ENCODE measurements at regions not wholly inside any gene's neighbourhood (a gene's known extent, or its start where the extent isn't known, plus 50 kb on each side); places are given as distances from the start of the nearest gene placed in this dataset.
"Not testable (repeated sequence)": the region's sequence is repeated elsewhere in the genome, so short reads cannot be mapped to it uniquely, and the experiment has no call there.

DNA sequence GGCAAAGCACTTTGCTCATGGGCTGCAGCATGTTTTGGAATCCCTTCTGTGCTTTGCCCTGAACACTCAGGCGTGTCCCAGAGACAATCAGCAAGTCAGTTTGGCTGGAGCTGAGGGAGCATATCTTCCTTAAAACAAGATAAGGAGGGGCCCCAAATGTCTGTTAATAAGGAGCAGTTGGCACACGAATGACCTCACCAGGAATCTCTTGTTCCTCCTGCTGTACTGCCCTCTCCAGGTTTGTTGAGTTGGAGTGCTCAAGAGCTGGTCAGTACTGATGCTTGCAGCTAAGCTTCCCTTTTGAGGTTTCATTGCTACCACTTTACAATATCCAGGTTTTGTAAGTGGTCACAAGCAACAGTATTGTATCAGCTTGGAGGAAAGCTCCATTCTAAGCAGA lies 101.3 kb upstream of the EGFLAM start:
- ATAC-seq (no peak), DNase-seq (no peak)
- intact Hi-C loops (cut with DNase I), result no loop called here

DNA sequence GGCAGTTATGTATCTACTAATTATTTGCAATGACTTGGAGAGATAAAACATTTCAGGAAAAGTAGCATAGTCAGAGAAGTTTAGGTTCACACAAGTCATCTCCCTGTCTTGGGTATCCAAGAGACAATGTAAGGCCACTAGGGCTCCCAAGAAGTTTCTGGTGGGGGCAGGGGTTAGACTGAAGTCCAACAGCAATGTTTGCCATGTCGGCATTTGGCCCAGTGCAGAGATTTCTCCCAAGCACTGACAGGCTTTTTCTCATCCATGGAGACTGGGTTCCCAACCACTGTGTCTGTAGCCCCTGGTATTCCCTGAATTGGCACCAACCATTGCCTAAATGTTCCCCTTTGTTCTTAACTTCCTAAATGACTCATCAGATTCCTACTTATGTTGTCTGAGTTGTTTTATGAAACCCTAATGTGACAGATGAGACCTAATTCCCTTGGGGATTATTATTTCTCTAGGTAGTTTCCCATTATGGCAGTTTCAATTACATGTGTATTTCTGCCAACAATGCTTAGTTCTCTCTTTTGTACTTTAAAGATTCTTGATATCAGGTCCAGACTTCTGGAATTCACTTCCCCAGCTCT lies 103.6 kb upstream of the EGFLAM start:
- DNase-seq (no peak), ATAC-seq (no peak)
- intact Hi-C loops (cut with DNase I), result no loop called here

DNA sequence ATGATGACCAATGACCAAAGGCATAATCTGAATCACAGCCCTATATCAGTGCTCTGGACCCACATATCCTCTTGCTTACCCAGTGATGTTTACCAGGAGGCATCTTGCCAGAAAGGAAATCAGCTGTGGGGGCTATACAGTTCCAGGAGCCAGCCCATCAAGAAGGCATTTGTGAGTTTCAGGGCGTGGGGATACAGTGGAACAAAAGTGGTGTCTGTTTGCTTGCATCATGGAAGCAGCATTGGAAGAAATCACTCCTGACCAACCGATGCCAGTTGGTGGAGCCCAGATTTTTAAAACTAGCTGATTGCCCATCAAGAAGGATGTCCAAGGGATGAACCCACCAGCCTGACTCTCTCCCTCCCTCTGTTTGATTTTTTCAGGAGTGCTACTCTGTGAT lies 106.5 kb upstream of the EGFLAM start:
- DNase-seq (no peak), ATAC-seq (no peak)
- intact Hi-C loops (cut with DNase I), result no loop called here

- intact Hi-C loops (cut with DNase I), result no loop called here
- no peak for ATAC-seq
These were observed 108.6 kb upstream of the EGFLAM start for GRCh38 chr5:38149815-38150195.

DNA sequence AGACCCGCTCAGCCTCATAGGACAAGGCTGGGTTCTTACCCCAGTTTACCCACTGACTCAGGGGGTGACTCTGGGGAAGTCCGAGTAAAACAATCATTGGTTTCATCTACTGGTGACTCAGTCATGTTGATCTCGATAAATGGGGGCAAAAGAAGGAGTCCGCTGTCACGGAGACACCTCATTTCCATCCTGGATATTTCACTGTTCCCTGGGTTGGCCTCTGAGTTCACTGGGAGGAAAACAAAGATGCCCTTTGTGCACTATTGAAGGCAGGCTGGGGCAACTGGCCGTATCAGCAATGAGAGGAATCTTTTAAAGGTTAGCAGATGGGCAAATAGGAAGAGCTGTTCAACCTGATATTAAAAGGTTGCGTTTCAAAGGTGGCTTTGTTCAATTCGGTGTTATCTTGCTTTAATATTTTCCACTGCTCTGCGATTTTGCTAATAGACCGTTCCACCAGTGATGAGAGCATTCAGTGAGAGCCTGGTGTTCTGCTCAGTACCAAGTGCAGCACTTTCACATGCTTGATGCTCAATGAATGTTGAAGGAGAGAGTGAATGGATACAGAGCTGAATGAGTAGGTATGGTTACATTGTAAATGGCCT lies 110.2 kb upstream of the EGFLAM start:
- intact Hi-C loops (cut with DNase I), result no loop called here
- ATAC-seq (peak in 1 of 2 donors; percentile 34), DNase-seq (no peak)

More at GRCh38 chr5:38149815-38150195, 108.6 kb upstream of the EGFLAM start:
- no peak for DNase-seq

GRCh38 chr5:38143384-38143783 lies 115.0 kb upstream of the EGFLAM start:
- intact Hi-C loops (cut with DNase I), result no loop called here
- DNase-seq, result no peak
- no peak for ATAC-seq

- intact Hi-C loops (cut with DNase I), result no loop called here
- ATAC-seq (no peak), DNase-seq (no peak)
These were observed 116.7 kb upstream of the EGFLAM start for GRCh38 chr5:38141665-38142064.

DNA sequence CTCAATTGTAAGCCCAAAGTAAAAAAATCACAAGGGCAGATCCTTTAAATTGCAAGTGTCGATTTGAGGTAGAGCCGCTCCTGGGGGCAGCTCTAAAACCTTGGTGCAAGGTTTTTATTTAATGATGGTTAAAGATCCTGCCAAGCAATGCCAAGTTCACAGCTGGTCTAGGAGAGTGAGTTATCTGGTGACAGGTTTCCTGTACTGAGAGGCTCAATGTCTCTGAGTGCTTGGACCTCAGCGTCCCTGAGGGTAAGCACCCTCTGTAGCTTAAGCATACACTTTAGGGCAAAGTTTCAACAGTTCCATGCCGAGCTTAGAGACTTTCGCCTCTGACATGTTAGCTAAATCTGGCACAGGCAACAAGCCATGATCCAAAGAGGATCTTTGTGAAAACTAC lies 119.8 kb upstream of the EGFLAM start:
- DNase-seq (no peak), ATAC-seq (no peak)
- intact Hi-C loops (cut with DNase I), result no loop called here

- DNase-seq (no peak), ATAC-seq (no peak)
- intact Hi-C loops (cut with DNase I), result no loop called here
These were observed 122.8 kb upstream of the EGFLAM start for GRCh38 chr5:38135486-38136039.

GRCh38 chr5:38134810-38135209 lies 123.5 kb upstream of the EGFLAM start:
- DNase-seq (no peak), ATAC-seq (peak in 1 of 2 donors; percentile 49)
- intact Hi-C loops (cut with DNase I), result no loop called here

- ATAC-seq; intact Hi-C loops (cut with DNase I): not testable (repeated sequence)
These were observed 124.1 kb upstream of the EGFLAM start for GRCh38 chr5:38134294-38134693.

DNA sequence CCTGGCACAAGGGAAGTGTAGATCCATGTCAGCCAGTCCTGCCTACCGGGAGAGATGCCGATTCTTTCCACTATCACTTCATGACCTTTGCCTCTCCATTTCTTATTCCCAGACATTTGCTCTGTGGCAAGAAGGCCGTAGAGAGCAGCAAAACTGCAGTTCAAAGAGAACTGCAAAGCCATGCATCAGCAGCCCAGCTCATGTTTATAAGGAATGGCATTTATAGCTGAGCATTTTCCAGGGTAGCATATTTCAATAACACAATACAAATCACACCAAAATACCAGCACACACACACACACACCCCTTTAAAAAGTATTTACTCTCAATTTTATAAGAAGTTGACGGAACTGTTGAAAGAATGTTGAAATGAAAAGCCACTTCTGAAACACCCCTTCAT lies 126.7 kb upstream of the EGFLAM start:
- no peak for DNase-seq
- intact Hi-C loops (cut with DNase I), result no loop called here
- no peak for ATAC-seq

More at GRCh38 chr5:38134294-38134693, 124.1 kb upstream of the EGFLAM start:
- not testable (repeated sequence) for DNase-seq

DNA sequence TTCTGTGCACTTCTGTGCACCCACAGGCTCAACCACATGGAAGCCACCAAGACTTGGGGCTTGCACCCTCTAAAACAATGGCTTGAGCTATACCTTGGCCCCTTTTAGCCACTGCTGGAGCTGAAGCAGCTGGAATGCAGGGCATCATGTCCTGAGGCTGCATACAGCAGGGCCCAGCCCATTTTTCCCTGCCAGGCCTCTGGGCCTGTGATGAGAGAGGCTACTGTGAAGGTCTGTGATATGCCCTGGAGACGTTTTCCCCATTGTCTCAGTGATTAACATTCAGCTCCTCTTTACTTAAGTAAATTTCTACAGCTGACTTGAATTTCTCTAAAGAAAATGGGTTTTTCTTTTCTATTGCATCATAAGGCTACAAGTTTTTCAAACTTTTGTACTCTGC lies 134.0 kb upstream of the EGFLAM start:
- ATAC-seq (no peak), DNase-seq (no peak)
- intact Hi-C loops (cut with DNase I), result no loop called here

DNA sequence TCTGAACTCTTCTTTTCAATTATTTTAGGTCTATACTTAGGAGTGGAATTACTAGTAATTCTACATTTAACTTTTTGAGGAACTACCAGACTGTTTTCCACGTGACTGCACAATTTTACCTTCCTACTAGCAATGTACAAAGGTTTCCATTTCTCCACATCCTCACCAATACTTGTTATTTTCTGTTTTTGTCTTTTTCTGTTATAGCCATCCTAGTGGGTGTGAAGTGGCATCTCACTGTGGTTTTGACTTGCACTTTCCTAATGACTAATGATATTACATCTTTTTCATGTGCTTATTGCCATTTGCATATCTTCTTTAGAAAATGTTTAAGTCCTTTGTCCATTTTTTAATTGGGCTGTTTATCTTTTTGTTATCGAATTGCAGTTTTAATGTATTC lies 136.9 kb upstream of the EGFLAM start:
- intact Hi-C loops (cut with DNase I), result no loop called here
- no peak for DNase-seq
- no peak for ATAC-seq

DNA sequence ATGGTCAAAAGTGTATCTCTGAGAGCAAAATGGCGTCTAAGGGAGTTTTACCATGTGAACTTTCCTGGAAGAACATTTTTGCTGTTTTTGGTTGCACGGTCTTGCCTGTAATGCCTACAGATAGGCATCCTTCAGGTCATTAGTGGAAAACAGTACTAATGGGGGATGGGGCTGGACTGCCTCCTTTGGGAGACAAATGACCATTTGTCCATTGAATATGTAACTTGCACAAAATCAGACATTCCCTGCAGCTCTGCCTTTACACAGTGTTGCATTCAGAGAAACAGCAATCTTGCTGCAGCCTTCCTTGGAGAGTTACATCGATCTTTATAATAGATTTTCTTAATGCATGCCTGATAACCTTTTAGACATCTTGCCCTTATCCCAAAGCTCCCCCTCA lies 138.5 kb upstream of the EGFLAM start:
- intact Hi-C loops (cut with DNase I), result no loop called here
- no peak for DNase-seq
- no peak for ATAC-seq

DNA sequence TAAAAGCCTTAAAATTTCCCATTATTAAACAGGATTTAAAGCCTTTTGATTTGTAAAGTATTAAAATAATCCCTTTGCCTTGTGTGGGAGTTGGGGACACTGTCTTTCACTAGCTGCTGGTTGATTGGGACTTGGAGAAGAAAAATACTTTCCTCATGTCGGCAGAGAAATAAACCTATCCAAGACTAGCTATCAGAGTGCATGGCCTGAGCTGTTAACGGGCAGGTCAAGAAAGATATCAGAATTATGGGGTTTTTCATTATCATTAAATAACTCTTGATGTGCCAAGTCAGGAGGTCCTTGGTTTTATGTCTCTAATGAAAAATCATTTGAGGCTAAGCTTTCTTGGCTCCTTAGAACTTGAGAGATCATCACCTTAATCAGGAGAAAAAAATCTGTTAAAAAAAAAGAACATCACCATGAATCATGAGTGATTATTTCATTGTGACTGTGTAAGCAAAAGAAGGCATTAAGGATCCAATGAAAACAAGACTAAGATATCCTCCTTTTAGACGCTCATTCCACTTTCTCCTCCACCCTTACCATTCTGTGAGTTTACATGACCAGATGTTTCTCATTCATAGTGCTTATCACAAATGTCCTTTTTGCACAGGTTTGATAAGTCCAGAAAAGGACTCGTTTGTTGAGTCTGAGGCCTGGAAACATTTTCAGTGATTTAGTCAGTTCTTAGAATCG lies 140.4 kb upstream of the EGFLAM start:
- no peak for DNase-seq
- ATAC-seq, result peak in 1 of 2 donors; percentile 93
- intact Hi-C loops (cut with DNase I), result no loop called here

- no peak for DNase-seq
- ATAC-seq, result no peak
- intact Hi-C loops (cut with DNase I), result no loop called here
These were observed 143.0 kb upstream of the EGFLAM start for GRCh38 chr5:38115318-38115827.

DNA sequence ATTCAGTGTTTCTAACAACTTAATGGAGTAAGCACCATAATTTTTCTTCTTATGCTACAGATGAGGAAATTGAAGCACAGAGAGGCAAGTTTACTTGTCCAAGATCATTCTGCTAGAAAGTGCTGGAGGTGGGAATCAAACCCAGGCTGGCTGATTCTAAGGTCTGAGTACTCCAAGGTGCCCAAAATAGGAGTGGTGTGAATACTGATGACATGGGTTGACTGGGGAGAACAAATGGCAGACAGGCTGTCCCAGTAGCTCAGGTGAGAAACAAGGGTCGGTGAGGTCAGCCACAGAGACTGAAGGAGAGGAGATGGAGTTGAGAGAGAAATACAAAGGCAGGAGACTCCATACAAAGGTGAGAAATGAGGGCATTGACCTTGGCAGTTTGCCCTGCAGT lies 144.5 kb upstream of the EGFLAM start:
- ATAC-seq (no peak), DNase-seq (no peak)
- intact Hi-C loops (cut with DNase I), result no loop called here

- ATAC-seq (no peak), DNase-seq (no peak)
- intact Hi-C loops (cut with DNase I), result no loop called here
These were observed 144.9 kb upstream of the EGFLAM start for GRCh38 chr5:38113456-38113855.

- DNase-seq (no peak), ATAC-seq (peak; percentile 84 to 94)
- intact Hi-C loops (cut with DNase I), result no loop called here
These were observed 145.4 kb upstream of the EGFLAM start for GRCh38 chr5:38112938-38113337.
